H9 (cell line): ENCODE measurements at regions not wholly inside any gene's neighbourhood (a gene's known extent, or its start where the extent isn't known, plus 50 kb on each side); places are given as distances from the start of the nearest gene placed in this dataset.

Experiments
- DNase-seq: peaks from one replicate; pipeline ENCODE4 v3.0.0-alpha.2; 2017
- H2AFZ ChIP-seq: one replicate; pipeline ENCODE4 v1.6.1; 2013; ENCODE audit warnings: mild to moderate bottlenecking, low read length, control low read depth, moderate library complexity
- H2AK5ac ChIP-seq: 2 replicates; pipeline ENCODE4 v1.6.1; 2013; ENCODE audit warnings: low read length, control low read depth, mixed read lengths; ENCODE audit not compliant: insufficient read length
- H2BK120ac ChIP-seq: one replicate; pipeline ENCODE4 v1.6.1; 2013; ENCODE audit warnings: low read depth, mild to moderate bottlenecking, low read length, control low read depth, inconsistent platforms; ENCODE audit not compliant: poor library complexity, severe bottlenecking
- H2BK12ac ChIP-seq: 2 replicates; pipeline ENCODE4 v1.6.1; 2013; ENCODE audit warnings: low read length, control low read depth, mixed read lengths, low read depth; ENCODE audit not compliant: insufficient read length
- H2BK15ac ChIP-seq: 2 replicates; pipeline ENCODE4 v1.6.1; 2013; ENCODE audit warnings: low read depth, low read length, control low read depth
- H2BK20ac ChIP-seq: one replicate; pipeline ENCODE4 v1.6.1; 2013; ENCODE audit warnings: low read depth, mild to moderate bottlenecking, low read length, control low read depth, inconsistent platforms; ENCODE audit not compliant: poor library complexity, severe bottlenecking
- H2BK5ac ChIP-seq: 2 replicates; pipeline ENCODE4 v1.6.1; 2013; ENCODE audit warnings: low read length, control low read depth, mixed read lengths; ENCODE audit not compliant: insufficient read length
- H3K14ac ChIP-seq: 2 replicates; pipeline ENCODE4 v1.6.1; 2013; ENCODE audit warnings: low read length, control low read depth; ENCODE audit not compliant: insufficient read depth
- H3K18ac ChIP-seq: 2 replicates; pipeline ENCODE4 v1.6.1; 2013; ENCODE audit warnings: low read depth, mild to moderate bottlenecking, mixed read lengths, low read length, control low read depth; ENCODE audit not compliant: insufficient read length
- H3K23ac ChIP-seq: 2 replicates; pipeline ENCODE4 v1.6.1; 2013; ENCODE audit warnings: low read length, control low read depth, mixed read lengths, low read depth; ENCODE audit not compliant: insufficient read length
- H3K23me2 ChIP-seq: 2 replicates; pipeline ENCODE4 v1.6.1; 2013; ENCODE audit warnings: low read depth, mild to moderate bottlenecking, mixed read lengths, low read length, control low read depth; ENCODE audit not compliant: insufficient read length, poor library complexity, severe bottlenecking
- H3K27ac ChIP-seq: 2 replicates; pipeline ENCODE4 v1.5.1; 2013; ENCODE audit warnings: low read length, control low read depth, mixed read lengths, low read depth; ENCODE audit not compliant: insufficient read length
- H3K27me3 ChIP-seq: 2 replicates; pipeline ENCODE4 v1.6.1; 2013; ENCODE audit warnings: low read length, control low read depth, inconsistent platforms; ENCODE audit not compliant: insufficient read depth
- H3K4ac ChIP-seq: 2 replicates; pipeline ENCODE4 v1.6.1; 2013; ENCODE audit warnings: low read depth, mild to moderate bottlenecking, control low read depth, inconsistent platforms, low read length, moderate library complexity
- H3K4me1 ChIP-seq: 2 replicates; pipeline ENCODE4 v1.6.1; 2013; ENCODE audit warnings: low read length, control low read depth, inconsistent platforms; ENCODE audit not compliant: insufficient read depth
- H3K4me2 ChIP-seq: 2 replicates; pipeline ENCODE4 v1.6.1; 2013; ENCODE audit warnings: low read length, control low read depth, mixed read lengths; ENCODE audit not compliant: insufficient read length, insufficient read depth
- H3K56ac ChIP-seq: 2 replicates; pipeline ENCODE4 v1.6.1; 2013; ENCODE audit warnings: low read depth, mild to moderate bottlenecking, mixed read lengths, low read length, control low read depth; ENCODE audit not compliant: insufficient read length
- H3K79me1 ChIP-seq: 2 replicates; pipeline ENCODE4 v1.6.1; 2013; ENCODE audit warnings: low read depth, mild to moderate bottlenecking, moderate library complexity, low read length, control low read depth, inconsistent platforms; ENCODE audit not compliant: insufficient read depth, poor library complexity, severe bottlenecking
- H3K79me2 ChIP-seq: 2 replicates; pipeline ENCODE4 v1.6.1; 2013; ENCODE audit warnings: low read length, control low read depth, inconsistent platforms; ENCODE audit not compliant: insufficient read depth
- H3K9ac ChIP-seq: 2 replicates; pipeline ENCODE4 v1.6.1; 2013; ENCODE audit warnings: low read length, control low read depth, mixed read lengths; ENCODE audit not compliant: insufficient read length; ENCODE audit errors: extremely low read depth
- H3K9me3 ChIP-seq: one replicate; pipeline ENCODE4 v1.6.1; 2013; ENCODE audit warnings: low read depth, low read length, inconsistent platforms; ENCODE audit not compliant: control insufficient read depth
- H3T11ph ChIP-seq: one replicate; pipeline ENCODE4 v1.6.1; 2013; ENCODE audit warnings: mild to moderate bottlenecking, low read length, control low read depth, inconsistent platforms
- H4K20me1 ChIP-seq: one replicate; pipeline ENCODE4 v1.6.1; 2013; ENCODE audit not compliant: control insufficient read depth, insufficient read length, insufficient read depth
- H4K5ac ChIP-seq: 2 replicates; pipeline ENCODE4 v1.6.1; 2013; ENCODE audit warnings: low read depth, mild to moderate bottlenecking, mixed read lengths, low read length, control low read depth; ENCODE audit not compliant: insufficient read length
- H4K8ac ChIP-seq: replicated peaks from 2 replicates; pipeline ENCODE4 v1.6.1; 2013; ENCODE audit warnings: low read length, control low read depth, mixed read lengths, low read depth; ENCODE audit not compliant: insufficient read length
- H4K91ac ChIP-seq: 2 replicates; pipeline ENCODE4 v1.6.1; 2013; ENCODE audit warnings: low read depth, mild to moderate bottlenecking, moderate library complexity, mixed read lengths, low read length, control low read depth; ENCODE audit not compliant: insufficient read length
- H3K27ac Mint-ChIP-seq, 3 experiments: 2 replicates in 2 of 3; 3 replicates in 1 of 3; pipeline ENCODE4 v1.8.0; 2020 to 2021; ENCODE audit warnings: mixed read lengths in 3 of 3, mild to moderate bottlenecking in 1 of 3, moderate library complexity in 1 of 3
- H3K27me3 Mint-ChIP-seq: 2 replicates; pipeline ENCODE4 v1.8.0; 2021; ENCODE audit warnings: low read depth, mild to moderate bottlenecking, moderate library complexity, mixed read lengths
- H3K36me3 Mint-ChIP-seq, 3 experiments: 2 replicates in 2 of 3; 3 replicates in 1 of 3; pipeline ENCODE4 v1.8.0; 2020 to 2021; ENCODE audit warnings: low read depth in 3 of 3, mixed read lengths in 3 of 3; ENCODE audit not compliant: insufficient read depth in 1 of 3
- H3K4me1 Mint-ChIP-seq, 2 experiments: 2 replicates each; pipeline ENCODE4 v1.8.0; 2020; ENCODE audit warnings: mixed read lengths in 2 of 2
- H3K4me3 Mint-ChIP-seq, 2 experiments: 2 replicates in 1 of 2; 3 replicates in 1 of 2; pipeline ENCODE4 v1.8.0; 2020 to 2021; ENCODE audit warnings: mild to moderate bottlenecking in 2 of 2, mixed read lengths in 2 of 2, moderate library complexity in 1 of 2
- H3K9me3 Mint-ChIP-seq, 2 experiments: 2 replicates in 1 of 2; 3 replicates in 1 of 2; pipeline ENCODE4 v1.8.0; 2020; ENCODE audit warnings: mild to moderate bottlenecking in 2 of 2, mixed read lengths in 2 of 2, moderate library complexity in 1 of 2
- WGBS: extraction: QIAGEN DNeasy Blood & Tissue Kit; methylation state at CpG from one replicate; pipeline ENCODE4 v1.1.7; 2013; ENCODE audit warnings: missing lambda C conversion rate, low lambda C conversion rate, mixed read lengths; ENCODE audit not compliant: insufficient read length; ENCODE audit errors: extremely low coverage; 5-methylcytosine and 5-hydroxymethylcytosine counted together
- TF ChIP-seq, protein P1 (sequence below): fragments of 200-600 bp; sonication (generic); conservative IDR thresholded peaks from 3 replicates; pipeline ENCODE4 v1.8.0; 2021; ENCODE audit warnings: antibody characterized with exemption, mild to moderate bottlenecking

DNA sequence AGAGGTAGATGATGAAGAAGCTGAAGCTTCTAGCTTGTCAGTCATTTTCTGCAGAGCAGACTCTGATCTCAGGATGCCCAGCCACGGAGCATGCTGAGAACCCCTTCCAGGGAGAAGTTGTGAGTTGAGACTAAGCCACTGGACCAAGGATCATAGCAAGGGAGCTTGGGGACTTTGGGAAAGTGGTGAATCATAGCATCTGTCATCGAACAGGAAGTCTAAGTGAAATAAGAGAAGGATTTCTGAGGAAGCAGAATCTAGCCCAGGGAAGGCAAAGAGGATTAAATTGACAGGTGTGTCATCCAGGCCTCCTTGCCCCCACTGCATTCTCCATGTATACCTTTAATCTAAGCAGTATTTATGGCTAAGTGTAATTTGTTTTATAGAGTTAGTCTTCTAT lies 71.8 kb upstream of the TMEM108 start:
- DNase-seq = no peak
- Histone ChIP-seq H4K20me1 (no peaks in the 10 kb centered on the region), H3K4me1 (no peaks in the 10 kb centered on the region), H3T11ph (no peak overlapping the region), H3K14ac (no peak overlapping the region), H3K4ac (no peak overlapping the region), H3K56ac (no peak overlapping the region), H3K9ac (no peak overlapping the region), H3K27ac (no peak overlapping the region), H2AK5ac (no peak overlapping the region), H4K8ac (no peak overlapping the region), H3K18ac (no peak overlapping the region), H2AFZ (no peak overlapping the region), H4K91ac (no peak overlapping the region), H3K4me2 (no peak overlapping the region), H2BK5ac (no peak overlapping the region), H2BK20ac (no peak overlapping the region), H2BK120ac (no peak overlapping the region), H3K23me2 (no peaks in the 10 kb centered on the region), H3K79me2 (no peaks in the 10 kb centered on the region), H2BK15ac (no peak overlapping the region), H3K27me3 (no peaks in the 10 kb centered on the region), H4K5ac (no peak overlapping the region), H2BK12ac (no peak overlapping the region), H3K79me1 (no peaks in the 10 kb centered on the region), H3K23ac (no peak overlapping the region), H3K9me3 (no peaks in the 10 kb centered on the region)
- WGBS = no CpG with 5 or more reads among the region's 2 CpGs
- no peak overlapping the region for H3K4me3 Mint-ChIP-seq
- TF ChIP-seq, protein P1, sequence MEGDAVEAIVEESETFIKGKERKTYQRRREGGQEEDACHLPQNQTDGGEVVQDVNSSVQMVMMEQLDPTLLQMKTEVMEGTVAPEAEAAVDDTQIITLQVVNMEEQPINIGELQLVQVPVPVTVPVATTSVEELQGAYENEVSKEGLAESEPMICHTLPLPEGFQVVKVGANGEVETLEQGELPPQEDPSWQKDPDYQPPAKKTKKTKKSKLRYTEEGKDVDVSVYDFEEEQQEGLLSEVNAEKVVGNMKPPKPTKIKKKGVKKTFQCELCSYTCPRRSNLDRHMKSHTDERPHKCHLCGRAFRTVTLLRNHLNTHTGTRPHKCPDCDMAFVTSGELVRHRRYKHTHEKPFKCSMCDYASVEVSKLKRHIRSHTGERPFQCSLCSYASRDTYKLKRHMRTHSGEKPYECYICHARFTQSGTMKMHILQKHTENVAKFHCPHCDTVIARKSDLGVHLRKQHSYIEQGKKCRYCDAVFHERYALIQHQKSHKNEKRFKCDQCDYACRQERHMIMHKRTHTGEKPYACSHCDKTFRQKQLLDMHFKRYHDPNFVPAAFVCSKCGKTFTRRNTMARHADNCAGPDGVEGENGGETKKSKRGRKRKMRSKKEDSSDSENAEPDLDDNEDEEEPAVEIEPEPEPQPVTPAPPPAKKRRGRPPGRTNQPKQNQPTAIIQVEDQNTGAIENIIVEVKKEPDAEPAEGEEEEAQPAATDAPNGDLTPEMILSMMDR = no peak
- peaks cover 0 to 4% of the 10 kb centered on the region in 2 experiments; a peak in 1 of 5 replicates for H3K9me3 Mint-ChIP-seq
- H3K27me3 Mint-ChIP-seq = peaks cover 2% of the 10 kb centered on the region; the same call in 1 of the 2 replicates
- no peaks in the 10 kb centered on the region for H3K4me1 Mint-ChIP-seq
- no peak overlapping the region for H3K27ac Mint-ChIP-seq
- H3K36me3 Mint-ChIP-seq = no peaks in the 10 kb centered on the region
